Neural cell (in vitro differentiated cells): ENCODE measurements at regions not wholly inside any gene's neighbourhood (a gene's known extent, or its start where the extent isn't known, plus 50 kb on each side); places are given as distances from the start of the nearest gene placed in this dataset.

Experiments
- H2AFZ ChIP-seq: fragments of 200-600, 300-800 bp; sonication (generic), shearing (Covaris generic); 2 replicates; pipeline ENCODE4 v1.6.0; 2014; ENCODE audit warnings: low read depth, mild to moderate bottlenecking, antibody characterized with exemption, low read length, moderate library complexity
- H3F3A ChIP-seq: fragments of 200-600 bp; shearing (Covaris generic); 2 replicates; pipeline ENCODE4 v1.6.1; 2016; ENCODE audit warnings: mild to moderate bottlenecking, moderate library complexity, mixed read lengths, antibody characterized with exemption, low read length; ENCODE audit not compliant: insufficient read depth, poor library complexity, severe bottlenecking
- H3K27ac ChIP-seq: fragments of 200-600, 300-800 bp; sonication (generic), shearing (Covaris generic); 2 replicates; pipeline ENCODE4 v1.5.1; 2014; ENCODE audit warnings: mild to moderate bottlenecking, low read length, moderate library complexity
- H3K27me3 ChIP-seq: fragments of 300-800, 200-600 bp; sonication (generic), shearing (Covaris generic); 2 replicates; pipeline ENCODE4 v1.6.0; 2014; ENCODE audit warnings: mild to moderate bottlenecking, low read depth, low read length, moderate library complexity; ENCODE audit not compliant: insufficient read depth
- H3K36me3 ChIP-seq: fragments of 300-800, 200-600 bp; sonication (generic), shearing (Covaris generic); 2 replicates; pipeline ENCODE4 v1.5.1; 2014; ENCODE audit warnings: mild to moderate bottlenecking, antibody characterized with exemption, low read length, moderate library complexity; ENCODE audit not compliant: insufficient read depth
- H3K4me2 ChIP-seq: fragments of 300-800, 200-600 bp; sonication (generic), shearing (Covaris generic); 2 replicates; pipeline ENCODE4 v1.6.0; 2014; ENCODE audit warnings: mild to moderate bottlenecking, low read length
- H3K4me3 ChIP-seq: fragments of 300-800, 200-600 bp; sonication (generic), shearing (Covaris generic); 2 replicates; pipeline ENCODE4 v1.5.1; 2014; ENCODE audit warnings: mild to moderate bottlenecking, low read length, moderate library complexity
- H3K79me2 ChIP-seq: fragments of 200-600 bp; shearing (Covaris generic); replicated peaks from 2 replicates; pipeline ENCODE4 v1.6.0; 2014; ENCODE audit warnings: mild to moderate bottlenecking, low read length, moderate library complexity; ENCODE audit not compliant: insufficient read depth
- H3K9ac ChIP-seq: fragments of 300-800, 200-600 bp; sonication (generic), shearing (Covaris generic); 2 replicates; pipeline ENCODE4 v1.6.1; 2016; ENCODE audit warnings: mild to moderate bottlenecking, low read length, mixed read lengths
- H3K9me2 ChIP-seq: fragments of 200-600 bp; shearing (Covaris generic); 2 replicates; pipeline ENCODE4 v1.6.1; 2016; ENCODE audit warnings: mild to moderate bottlenecking, low read length, mixed read lengths; ENCODE audit not compliant: insufficient read depth
- H3K9me3 ChIP-seq: fragments of 200-600, 300-800 bp; sonication (generic), shearing (Covaris generic); 2 replicates; pipeline ENCODE4 v1.6.1; 2016; ENCODE audit warnings: mild to moderate bottlenecking, mixed run types, low read length, moderate library complexity, mixed read lengths
- H4K20me1 ChIP-seq: fragments of 200-600 bp; shearing (Covaris generic); 2 replicates; pipeline ENCODE4 v1.6.1; 2016; ENCODE audit warnings: mild to moderate bottlenecking, mixed run types; ENCODE audit not compliant: insufficient read depth
- CTCF ChIP-seq: fragments of 450-650 bp; IDR thresholded peaks from 2 replicates; pipeline ENCODE4 v1.5.1; 2014; ENCODE audit warnings: antibody characterized with exemption, mild to moderate bottlenecking, moderate library complexity; ENCODE audit not compliant: poor library complexity, severe bottlenecking
- EP300 ChIP-seq: fragments of 450-650 bp; conservative IDR thresholded peaks from 2 replicates; pipeline ENCODE4 v1.6.1; 2014; ENCODE audit warnings: antibody characterized with exemption, mild to moderate bottlenecking, moderate library complexity; ENCODE audit not compliant: poor library complexity, severe bottlenecking
- EZH2 ChIP-seq: fragments of 200-600, 300-800 bp; shearing (Covaris generic), sonication (generic); IDR thresholded peaks from 2 replicates; pipeline ENCODE4 v1.6.1; 2014; ENCODE audit warnings: antibody characterized with exemption, low read length, borderline replicate concordance, mild to moderate bottlenecking; ENCODE audit not compliant: insufficient read depth, poor library complexity, severe bottlenecking
- MXI1 ChIP-seq: fragments of 450-650 bp; conservative IDR thresholded peaks from 2 replicates; pipeline ENCODE4 v1.6.1; 2014; ENCODE audit warnings: antibody characterized with exemption, mild to moderate bottlenecking; ENCODE audit not compliant: poor library complexity, severe bottlenecking
- POLR2AphosphoS5 ChIP-seq: IDR thresholded peaks from 2 replicates; pipeline ENCODE4 v1.6.1; 2012
- RAD21 ChIP-seq: fragments of 450-650 bp; conservative IDR thresholded peaks from 2 replicates; pipeline ENCODE4 v1.6.1; 2014; ENCODE audit warnings: antibody characterized with exemption, mild to moderate bottlenecking, moderate library complexity
- SMC3 ChIP-seq: fragments of 450-650 bp; conservative IDR thresholded peaks from 2 replicates; pipeline ENCODE4 v1.6.1; 2014; ENCODE audit warnings: antibody characterized with exemption, mild to moderate bottlenecking, moderate library complexity; ENCODE audit not compliant: poor library complexity
- TAF1 ChIP-seq: IDR thresholded peaks from 2 replicates; pipeline ENCODE4 v1.6.1; 2012; ENCODE audit warnings: low read depth
- TF ChIP-seq, protein P1 (sequence below): IDR thresholded peaks from 2 replicates; pipeline ENCODE4 v1.6.1; 2012; ENCODE audit warnings: borderline replicate concordance

DNA sequence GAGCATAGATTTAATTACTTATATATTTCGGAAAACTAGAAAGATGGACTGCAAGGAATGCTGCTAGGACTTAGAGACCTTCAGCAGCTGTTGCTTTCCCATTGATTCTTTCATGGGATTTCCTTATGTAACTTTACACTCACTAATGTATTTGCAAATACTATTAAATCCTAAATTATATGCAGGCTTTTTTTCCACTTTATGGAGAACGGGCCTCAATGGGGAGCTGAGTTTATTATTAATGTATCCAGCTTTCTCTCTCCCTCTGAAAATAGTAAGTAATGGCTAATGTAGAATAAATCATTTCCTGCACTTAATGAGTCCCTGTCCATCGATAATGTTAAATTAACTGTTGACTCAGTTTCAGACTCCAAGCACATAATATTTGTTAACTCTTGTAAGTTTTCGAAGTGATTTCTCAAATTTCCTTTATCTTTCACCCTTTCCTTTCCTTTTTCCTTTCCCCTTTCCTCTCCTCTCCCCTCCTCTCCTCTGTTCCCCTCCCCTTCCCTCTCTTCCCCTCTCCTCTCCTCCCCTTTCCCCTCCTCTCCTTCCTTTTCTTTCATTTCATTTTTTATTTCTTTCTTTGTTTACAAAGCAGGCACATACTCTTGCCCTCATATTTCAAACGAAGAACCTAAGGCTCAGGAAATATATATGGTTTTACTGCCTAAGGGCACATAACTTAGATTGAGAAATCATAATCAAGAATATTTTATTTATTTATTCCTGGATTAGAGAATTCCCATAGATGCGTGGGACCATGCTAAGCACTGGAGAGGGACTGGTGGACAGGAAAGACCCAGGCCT is 503.6 kb downstream of the MMUT start:
- Histone ChIP-seq H3K9me3 (no peaks in the 10 kb centered on the region), H3K79me2 (no peaks in the 10 kb centered on the region), H2AFZ (no peak overlapping the region)

DNA sequence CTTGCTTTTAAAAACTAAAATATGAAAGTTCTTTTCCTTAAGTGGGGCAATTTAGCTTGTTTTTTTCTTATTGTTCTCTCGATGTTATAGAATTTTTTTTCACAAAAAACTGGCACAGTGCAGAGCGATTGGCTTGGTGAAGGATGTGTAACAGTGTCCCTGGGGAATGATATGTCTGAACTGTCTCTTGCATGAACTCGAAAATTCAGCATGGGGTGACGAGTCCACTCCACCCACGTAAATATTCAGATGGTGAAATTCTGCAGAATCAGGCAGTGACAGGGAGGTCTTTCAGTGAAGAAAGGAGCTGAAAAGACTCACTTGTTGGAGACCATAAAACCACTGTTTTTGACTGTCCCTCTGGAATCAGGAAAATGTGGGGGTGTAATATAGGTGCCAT is 505.3 kb downstream of the MMUT start:
- no peak overlapping the region for H3K27ac ChIP-seq
- no peak overlapping the region for H2AFZ ChIP-seq
- H3K4me3 ChIP-seq = no peak overlapping the region
- H3F3A ChIP-seq = no peaks in the 10 kb centered on the region
- no peaks in the 10 kb centered on the region for H3K9me3 ChIP-seq
- no peak overlapping the region for H3K9ac ChIP-seq
- no peaks in the 10 kb centered on the region for H3K79me2 ChIP-seq
- no peaks in the 10 kb centered on the region for H3K27me3 ChIP-seq
- no peaks in the 10 kb centered on the region for H3K9me2 ChIP-seq
- TF ChIP-seq, protein P1, sequence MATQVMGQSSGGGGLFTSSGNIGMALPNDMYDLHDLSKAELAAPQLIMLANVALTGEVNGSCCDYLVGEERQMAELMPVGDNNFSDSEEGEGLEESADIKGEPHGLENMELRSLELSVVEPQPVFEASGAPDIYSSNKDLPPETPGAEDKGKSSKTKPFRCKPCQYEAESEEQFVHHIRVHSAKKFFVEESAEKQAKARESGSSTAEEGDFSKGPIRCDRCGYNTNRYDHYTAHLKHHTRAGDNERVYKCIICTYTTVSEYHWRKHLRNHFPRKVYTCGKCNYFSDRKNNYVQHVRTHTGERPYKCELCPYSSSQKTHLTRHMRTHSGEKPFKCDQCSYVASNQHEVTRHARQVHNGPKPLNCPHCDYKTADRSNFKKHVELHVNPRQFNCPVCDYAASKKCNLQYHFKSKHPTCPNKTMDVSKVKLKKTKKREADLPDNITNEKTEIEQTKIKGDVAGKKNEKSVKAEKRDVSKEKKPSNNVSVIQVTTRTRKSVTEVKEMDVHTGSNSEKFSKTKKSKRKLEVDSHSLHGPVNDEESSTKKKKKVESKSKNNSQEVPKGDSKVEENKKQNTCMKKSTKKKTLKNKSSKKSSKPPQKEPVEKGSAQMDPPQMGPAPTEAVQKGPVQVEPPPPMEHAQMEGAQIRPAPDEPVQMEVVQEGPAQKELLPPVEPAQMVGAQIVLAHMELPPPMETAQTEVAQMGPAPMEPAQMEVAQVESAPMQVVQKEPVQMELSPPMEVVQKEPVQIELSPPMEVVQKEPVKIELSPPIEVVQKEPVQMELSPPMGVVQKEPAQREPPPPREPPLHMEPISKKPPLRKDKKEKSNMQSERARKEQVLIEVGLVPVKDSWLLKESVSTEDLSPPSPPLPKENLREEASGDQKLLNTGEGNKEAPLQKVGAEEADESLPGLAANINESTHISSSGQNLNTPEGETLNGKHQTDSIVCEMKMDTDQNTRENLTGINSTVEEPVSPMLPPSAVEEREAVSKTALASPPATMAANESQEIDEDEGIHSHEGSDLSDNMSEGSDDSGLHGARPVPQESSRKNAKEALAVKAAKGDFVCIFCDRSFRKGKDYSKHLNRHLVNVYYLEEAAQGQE = no peak
- no peak for TF ChIP-seq SMC3
- TF ChIP-seq EP300 = no peak
- TF ChIP-seq MXI1 = no peak
- H3K4me2 ChIP-seq = no peak overlapping the region
- no peaks in the 10 kb centered on the region for H3K36me3 ChIP-seq
- H4K20me1 ChIP-seq = no peaks in the 10 kb centered on the region

More for the DNA sequence above, 503.6 kb downstream of the MMUT start:
- Histone ChIP-seq H3K9me2 (no peaks in the 10 kb centered on the region), H4K20me1 (no peaks in the 10 kb centered on the region), H3K27ac (no peak overlapping the region), H3K4me3 (no peak overlapping the region), H3F3A (no peaks in the 10 kb centered on the region), H3K4me2 (no peak overlapping the region), H3K36me3 (no peaks in the 10 kb centered on the region), H3K27me3 (no peaks in the 10 kb centered on the region), H3K9ac (no peak overlapping the region)
- TF ChIP-seq, protein P1 = no peak
- no peak for TF ChIP-seq EP300
- no peak for TF ChIP-seq EZH2
- TF ChIP-seq TAF1 = no peak
- no peak for TF ChIP-seq RAD21
- no peak for TF ChIP-seq POLR2AphosphoS5
- TF ChIP-seq MXI1 = no peak
- no peak for TF ChIP-seq CTCF
- no peak for TF ChIP-seq SMC3
